GM19035 (cell line): ENCODE measurements at regions not wholly inside any gene's neighbourhood (a gene's known extent, or its start where the extent isn't known, plus 50 kb on each side); places are given as distances from the start of the nearest gene placed in this dataset.

ENCODE experiments used
- ATAC-seq: cut with Tn5 transposase; IDR thresholded peaks from one replicate; pipeline ENCODE4 v1.9.1; 2021; ENCODE audit not compliant: unreplicated experiment

DNA sequence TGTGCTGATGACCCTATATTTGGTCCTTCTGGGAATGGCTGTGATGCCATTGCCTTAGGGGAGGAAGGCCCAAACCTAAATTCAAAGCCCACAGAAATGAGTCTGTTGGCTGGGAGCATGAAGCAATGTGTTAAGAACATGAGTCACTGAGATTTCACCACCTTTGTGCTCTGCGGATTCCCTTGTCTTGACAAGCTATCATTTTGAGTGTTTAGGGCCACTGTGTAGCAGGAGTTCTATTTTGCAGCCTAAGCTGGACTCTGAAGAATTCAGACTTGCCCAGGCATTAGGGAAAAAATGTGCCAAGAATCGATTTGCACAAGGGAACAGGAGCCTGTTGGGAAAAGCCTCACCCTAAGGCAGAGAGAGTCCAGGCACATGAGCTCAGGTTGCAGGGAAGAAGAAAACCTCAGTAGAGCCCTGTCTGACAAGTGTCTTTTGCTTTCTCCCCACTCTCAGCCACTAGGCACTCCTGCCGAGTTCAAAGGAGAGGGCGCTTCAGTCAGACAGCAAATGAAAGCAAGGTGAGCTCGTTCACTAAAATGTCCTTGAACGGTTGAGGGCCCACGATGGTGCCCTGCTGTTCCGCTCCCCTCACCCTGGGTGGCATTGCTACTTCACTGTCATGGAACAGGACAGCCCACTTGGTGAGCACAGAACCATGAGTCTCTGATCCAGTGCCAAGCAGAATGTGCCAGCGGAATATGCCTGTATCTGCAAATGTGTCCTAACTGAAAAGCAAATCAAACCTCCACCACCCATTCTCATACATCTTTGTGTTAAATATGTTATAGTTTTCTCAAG is 93.6 kb downstream of the PRLHR start:
- no peak for ATAC-seq

DNA sequence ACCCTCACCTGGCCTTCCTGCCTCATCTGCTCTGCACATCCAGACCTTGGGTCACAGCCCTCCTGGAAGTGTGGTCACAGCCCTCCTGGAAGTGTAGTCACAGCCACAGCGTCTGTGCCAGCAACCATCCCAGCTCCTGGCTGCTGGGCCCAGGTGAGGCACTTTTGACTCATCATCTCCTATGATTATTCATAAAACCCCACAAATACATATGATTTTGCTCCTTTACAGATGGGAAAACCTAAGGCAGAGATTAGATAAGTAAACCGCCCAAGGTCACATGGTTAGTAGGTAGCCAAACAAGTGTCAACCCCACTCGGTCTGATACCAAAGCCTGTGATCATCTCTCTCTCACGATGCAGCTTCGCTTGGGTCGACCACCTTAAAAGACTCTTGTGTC is 94.3 kb downstream of the PRLHR start:
- ATAC-seq: no peak

DNA sequence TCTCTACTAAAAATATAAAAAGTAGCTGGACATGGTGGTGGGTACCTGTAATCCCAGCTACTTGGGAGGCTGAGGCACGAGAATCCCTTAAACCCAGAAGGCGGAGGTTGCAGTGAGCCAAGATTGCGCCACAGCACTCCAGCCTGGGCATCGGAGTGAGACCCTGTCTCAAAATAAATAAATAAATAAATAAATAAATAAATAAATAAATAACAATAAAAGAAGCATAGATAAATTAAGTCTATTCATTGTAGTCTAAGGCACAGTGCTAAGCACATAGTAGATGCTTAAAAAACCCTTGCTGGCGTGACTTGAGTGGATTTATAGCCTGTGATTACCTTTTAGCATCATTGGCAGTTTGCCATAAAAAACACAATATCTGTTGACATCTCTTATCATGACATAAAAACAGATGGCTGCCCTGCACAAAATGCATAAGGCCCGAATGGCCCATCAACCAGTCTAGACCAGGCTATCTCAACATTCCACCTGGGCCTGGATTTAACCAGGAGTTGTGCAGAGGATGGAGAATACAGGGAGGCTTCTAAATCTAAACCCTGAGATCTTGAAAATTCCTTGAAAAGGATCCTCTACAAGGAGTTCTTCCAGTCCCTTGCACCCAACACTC is 94.9 kb downstream of the PRLHR start:
- no peak for ATAC-seq

DNA sequence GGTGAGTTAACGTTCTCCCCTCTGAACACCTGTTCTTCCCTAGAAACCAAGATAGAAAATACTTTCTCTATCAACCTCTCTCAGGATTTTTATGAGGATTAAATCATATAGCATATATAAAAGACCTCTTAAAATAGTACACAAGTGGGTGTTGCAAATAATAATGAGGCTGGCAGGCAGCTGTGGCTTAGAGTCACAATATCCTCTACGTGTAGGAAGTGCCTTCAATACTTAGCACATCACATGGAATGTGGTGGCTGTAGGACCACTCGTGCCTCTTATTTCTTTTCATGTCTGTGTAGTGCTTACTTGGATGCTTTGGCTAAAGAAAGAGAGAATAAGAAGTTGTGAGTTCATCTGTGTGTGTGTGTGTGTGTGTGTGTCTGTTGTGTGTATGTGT is 96.3 kb downstream of the PRLHR start:
- ATAC-seq: no peak

DNA sequence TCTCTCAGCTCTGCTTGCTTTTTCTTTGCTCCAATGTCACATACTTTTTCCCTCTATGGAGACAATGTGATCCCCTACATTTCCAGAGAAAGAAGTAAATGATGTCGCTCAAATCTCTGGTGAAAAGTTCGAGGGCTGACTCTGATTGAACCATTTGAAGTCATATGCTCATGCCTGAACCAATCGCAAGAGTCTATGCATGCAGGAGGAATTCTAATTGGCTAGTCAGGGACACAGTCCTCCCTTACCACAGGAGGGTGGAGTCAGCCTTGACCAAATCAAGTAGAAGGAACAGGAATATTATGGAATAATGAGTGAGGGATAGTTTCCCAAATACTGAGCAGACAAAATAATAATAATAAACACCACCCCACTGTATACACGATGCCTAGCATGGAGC is 96.8 kb downstream of the PRLHR start:
- ATAC-seq: no peak

DNA sequence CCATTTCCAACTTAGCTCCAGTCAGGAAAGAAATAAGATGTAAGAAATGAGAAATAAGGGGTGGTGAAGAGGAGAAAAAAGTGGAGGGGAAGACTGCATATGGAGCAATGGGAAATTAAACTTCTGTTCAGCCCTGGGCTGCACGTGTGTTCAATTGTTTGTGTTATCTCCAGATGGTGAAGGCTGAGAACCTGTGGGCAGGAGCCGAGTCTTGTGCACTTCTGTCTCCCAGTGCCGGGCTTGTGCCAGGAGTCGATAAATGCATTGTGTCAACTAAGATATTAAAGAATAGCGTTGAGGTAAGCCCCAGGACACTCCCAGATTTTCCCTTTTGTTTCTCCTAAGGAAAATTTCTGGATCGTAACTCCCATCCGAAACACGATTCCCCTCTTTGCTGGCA is 98.2 kb downstream of the PRLHR start:
- ATAC-seq: no peak

DNA sequence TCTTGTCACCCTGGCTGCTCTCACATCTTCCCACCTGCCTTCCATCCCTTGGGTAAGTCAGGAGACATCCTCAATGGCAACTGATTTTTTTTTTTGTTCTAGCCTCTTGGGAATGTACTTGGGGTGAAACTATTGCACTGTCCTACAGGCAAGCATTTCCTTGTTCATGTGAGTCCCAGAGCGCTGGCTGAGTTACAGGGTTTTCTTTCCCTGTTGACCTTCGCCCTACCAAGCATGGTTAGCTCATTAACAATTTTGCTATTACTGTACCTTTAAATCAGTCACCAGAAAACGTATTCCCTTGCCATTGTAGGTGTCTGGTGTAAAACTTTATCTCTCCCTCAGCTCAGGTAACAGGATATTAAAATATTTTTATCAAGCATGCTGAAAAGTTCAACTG is 98.9 kb downstream of the PRLHR start:
- no peak for ATAC-seq

DNA sequence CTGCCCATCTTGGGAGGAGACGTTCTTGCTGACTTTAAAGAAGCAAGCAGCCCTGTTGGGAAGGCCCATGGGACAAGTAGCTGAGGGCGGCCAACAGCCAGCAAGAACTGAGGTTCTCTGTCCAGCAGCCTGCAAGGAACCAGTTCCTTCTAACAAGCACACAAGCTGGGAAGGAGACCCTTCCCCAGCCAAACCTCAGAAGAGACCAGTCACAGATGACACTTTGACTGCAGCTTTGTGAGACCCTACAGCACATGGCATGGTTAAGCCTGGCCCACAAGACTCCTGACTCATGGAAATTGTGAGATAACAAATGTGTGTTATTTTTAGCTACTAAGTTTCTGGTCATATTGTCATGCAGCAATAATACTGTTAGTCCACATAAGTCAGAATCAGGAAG is 99.9 kb downstream of the PRLHR start:
- ATAC-seq: no peak

DNA sequence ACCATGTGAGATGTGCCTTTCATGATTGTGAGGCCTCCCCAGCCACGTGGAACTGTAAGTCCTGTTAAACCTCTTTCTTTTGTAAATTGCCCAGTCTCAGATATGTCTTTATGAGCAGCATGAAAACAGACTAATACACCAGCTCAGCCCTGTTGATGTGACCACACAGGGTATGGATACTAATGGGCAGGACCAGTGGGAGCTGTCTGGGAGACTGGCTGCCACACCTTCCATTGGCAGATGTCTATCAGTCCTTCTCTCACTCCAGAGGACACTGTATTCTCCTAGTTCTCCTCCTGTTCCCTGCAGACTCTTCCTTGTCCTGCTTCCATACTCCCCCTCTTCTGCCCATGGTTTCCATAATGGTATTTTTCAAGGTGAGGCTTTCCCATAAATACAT is 104.4 kb downstream of the PRLHR start:
- ATAC-seq: no peak

DNA sequence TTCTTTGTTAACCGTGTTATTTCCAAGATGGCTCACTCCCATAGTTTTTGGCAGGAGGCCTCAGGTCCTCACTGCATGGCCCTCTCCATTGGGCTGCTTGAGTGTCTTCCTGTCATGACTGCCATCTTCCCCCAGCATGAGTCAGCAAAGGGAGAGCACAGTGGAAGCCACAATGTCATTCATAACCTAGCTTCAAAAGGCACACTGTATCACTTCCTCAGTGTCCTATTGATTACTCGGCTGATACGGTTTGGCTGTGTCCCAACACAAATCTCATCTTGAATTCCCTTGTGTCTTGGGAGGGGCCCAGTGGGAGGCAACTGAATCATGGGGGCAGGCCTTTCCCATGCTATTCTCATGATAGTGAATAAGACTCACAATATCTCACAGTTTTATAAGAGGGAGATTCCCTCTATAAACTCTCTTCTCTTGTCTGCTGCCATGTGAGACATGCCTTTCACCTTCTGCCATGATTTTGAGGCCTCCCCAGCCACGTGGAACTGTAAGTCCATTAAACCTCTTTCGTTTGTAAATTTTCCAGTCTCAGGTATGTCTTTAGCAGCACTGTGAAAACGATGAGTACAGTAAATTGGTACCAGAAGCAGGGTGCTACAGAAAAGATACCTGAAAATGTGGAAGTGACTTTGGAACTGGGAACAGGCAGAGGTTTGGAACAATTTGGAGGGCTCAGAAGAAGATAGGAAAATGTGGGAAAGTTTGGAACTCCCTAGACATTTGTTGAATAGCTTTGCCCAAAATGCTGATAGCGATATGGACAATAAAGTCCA is 106.5 kb downstream of the PRLHR start:
- no peak for ATAC-seq

DNA sequence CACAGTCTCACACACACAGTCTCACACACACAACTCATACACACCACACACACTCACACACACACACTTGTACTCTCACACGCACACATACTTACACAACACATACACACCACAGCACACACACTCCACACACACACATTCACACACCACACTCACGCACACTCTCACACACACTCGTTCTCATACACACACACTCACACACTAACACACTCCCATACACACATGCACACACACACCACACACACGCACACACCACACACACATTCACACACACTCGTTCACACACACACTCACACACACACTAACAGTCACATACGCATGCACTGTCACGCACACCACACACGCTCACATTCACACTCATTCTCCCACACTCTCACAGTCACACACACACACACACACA is 109.8 kb downstream of the PRLHR start:
- ATAC-seq: no peak

DNA sequence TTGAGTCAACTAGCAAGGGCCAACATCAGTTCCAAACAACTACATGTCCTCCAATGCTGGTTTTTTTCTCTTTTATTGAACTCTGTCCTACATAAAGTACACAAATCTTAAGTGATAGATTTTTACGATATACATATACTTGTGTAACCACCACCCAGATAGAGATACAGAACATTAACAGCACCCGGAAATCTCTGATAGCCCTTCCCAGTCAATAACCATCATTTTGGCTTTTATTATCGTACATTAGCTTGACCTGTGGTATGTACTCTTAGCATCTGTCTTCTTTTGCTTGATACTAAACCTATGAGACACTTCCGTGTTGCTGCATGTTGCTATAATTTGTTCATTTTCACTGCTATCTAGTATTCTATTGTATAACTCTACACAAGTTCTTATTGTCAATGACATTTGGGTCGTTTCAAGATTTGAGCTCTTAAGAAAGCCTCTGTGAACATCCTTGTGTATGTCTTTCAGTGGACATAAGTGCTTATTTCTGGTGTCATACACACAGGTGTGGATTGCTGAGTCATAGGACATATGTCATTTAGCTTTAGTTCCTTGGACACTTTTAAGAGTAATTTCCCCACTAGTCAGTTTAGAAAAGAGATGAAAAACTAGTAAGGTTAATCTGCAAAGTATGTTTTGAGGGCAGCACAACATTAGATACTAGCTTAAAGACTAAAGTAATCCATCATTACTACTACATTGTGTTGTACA is 111.1 kb downstream of the PRLHR start:
- no peak for ATAC-seq

DNA sequence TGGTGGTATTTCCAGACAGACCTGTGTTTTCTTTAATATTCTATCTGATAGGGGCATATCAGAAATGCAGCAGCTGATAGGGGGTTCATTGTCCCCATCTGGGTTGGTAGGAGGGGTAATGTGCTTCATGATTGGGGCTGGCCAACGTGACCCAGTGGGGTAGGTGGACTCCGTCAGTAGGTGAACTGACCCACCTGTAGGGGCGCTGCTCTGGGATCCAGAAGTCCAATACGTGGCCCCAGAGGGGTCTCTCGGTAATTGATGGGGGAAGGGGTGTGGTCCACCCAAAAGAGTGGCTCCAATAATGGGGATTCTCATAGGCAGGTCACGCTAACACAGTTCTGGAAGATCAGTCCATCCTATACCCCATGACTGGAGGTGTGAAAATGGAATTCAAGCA is 112.0 kb downstream of the PRLHR start:
- no peak for ATAC-seq

DNA sequence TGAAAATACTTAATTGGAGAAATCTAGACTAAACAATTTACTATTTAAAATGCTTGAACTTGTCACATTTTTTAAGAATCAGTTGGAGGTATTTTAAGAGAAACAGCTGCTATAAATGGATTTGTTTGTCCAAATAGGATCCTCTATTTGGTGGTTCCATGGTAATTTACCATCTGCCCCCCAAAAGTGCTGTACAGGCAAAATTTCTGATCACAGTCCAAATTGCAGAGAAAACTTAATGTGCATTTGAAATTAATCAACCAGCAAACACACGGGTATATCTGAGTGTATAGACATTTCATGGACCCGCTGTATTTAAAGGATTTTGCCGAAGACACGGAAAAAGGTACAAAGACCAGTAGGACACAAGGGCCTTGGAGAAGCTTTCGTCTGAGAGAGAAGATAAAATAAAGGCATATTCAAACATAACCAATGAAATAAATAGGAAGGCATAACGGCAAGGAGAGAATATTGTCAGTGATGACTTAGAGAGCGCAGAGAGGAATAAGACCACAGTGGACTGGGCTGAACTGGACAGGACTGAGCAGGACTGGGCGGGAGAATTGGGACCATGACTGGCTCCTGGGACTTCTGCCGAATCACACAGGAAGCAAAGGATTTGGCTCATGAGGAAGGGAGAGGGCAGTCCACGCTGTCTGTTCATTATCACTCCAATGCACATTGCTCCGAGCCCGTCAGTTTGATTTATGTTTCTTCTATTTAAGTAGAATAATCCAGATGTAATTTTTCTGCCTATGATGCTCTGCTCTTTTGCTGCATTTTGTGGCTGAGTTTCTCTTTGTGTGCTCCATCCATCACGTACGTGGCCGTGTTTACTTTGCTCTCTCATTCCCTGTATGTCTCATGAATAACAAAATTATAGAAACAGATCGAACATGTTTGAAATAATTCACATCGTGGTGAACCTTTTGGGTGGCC is 112.8 kb downstream of the PRLHR start:
- no peak for ATAC-seq

DNA sequence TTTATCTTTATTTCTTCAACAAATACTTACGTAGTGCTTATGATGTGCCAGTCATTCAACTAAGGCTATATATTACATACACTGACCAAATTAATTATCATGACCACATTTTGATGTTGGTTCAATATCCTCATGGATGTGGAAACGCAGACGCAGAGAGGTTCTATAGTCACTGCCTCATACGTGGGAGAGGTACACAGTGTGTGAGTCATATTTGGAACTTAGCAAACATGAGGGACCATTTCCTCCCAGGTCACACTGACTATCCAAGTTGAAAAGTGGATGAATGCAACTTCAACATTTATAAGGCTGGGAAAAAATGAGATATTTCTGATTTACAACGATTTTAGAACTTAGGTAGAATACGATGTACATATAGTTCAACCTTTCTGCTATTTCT is 113.6 kb downstream of the PRLHR start:
- no peak for ATAC-seq

DNA sequence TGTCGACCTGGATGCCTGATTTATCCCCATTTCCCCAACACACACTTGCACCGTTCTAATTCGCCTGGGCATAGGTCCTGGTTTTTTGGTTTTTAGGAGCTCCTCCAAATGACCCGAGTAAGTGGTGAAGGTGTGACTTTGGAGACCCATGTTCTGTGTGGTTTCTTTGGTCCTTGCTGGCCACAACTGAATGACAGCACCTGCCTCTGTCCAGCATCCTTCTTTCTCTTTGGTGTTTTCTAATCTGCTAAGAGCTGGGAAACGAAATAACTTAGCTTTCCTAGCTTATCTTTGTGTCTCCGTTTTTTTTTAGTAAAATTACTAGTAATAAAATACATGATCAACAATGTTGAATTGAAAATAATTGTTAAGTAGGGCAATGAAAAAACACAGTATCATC is 120.2 kb downstream of the PRLHR start:
- ATAC-seq: no peak

DNA sequence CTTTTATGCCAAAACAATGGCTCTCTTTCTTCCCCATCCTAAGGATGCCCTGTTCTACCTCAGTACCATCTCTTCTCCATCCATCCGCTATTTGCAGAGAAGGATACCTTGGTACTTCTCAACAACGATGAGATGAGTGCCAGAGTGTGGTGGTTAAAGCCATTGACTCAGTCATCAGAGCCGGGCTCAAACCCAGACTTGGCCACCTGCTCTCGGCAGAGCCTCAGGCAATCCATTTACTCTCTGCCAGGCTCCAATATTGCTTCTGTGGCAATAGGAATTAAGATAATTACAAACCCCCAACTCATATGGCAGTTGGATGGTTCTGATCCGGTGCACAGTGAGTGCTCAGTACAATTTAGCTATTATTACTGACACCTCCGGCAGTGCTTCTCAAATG is 121.3 kb downstream of the PRLHR start:
- ATAC-seq: no peak

DNA sequence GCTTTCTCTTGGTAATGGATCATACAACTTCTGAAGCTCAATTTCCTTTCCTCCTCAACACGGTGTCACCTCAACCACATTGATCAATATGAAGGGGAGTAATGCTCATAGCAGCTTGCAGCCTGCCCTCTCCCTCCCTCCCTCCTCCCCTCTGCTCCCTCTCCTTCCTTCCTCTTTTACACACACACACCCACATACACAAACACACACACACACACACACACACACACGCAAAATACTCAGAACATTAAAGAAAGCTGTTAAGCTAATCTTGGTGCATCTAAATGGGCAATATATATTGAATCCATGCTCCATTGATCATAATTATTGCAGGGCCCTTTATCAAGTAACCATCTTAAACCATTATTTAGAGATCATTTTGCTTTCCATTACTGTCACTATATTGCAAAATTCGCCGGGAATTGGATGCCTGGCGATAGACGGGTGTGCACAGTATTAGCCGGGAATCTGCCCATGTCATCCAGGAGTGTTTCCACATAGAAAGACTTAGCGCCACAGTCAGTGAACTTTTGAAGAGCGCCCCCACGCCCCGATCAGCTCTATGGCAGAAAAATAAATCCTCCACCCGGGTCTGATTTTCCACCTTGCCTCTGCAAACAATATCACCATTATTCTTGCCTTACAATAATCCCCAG is 122.0 kb downstream of the PRLHR start:
- no peak for ATAC-seq

DNA sequence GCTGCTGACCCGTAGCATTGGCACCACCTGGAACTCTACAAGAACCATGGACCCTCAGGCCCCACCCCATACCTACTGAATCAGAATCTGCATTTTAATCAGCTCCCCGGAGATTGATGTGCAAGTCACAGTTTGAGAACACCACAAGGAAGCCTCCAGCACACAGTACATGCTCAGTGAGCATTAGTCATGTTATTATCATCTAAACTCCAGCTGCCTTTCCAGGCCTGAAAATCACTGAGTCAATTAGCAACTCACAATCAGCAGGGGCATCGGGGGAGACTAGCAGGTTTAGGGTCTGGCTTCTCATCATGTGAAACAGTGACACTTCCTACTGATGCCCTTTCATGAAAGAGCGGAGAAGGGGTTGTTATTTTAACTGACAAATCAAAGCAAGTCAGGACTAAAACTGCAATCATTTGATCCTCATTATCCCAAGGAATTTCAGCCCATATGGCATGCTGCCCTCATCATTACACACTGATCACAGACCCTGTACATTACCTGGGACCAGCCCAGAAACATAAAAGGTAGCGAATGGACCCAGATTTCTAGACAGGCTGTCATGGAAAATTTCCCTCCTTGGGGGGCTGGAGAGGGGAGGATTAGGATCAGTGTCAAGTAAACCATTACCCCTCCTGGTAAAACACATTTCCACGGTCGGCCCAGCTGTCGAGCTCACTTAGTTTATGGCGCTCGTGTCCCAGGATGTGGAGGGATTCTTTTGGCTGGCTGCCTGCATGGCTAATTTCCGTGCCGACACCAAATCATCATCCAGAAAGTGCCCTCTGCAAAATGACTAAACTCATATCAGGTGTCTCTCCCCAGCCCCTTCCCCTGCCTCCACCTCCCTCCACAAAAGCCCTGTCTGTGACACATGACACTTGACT is 122.8 kb downstream of the PRLHR start:
- no peak for ATAC-seq
